ENCODE measurements at regions not wholly inside any gene's neighbourhood (a gene's known extent, or its start where the extent isn't known, plus 50 kb on each side); places are given as distances from the start of the nearest gene placed in this dataset.

- H3K4me3 ChIP-seq: no peak overlapping the region
- in situ Hi-C loops (cut with MboI; ENCODE audit: low pct_unique_long_range_greater_than_20kb in 2 of 9, low sequenced_read_pairs in 9 of 9, unreplicated experiment in 9 of 9): no loop called here
- no peaks in the 10 kb centered on the region for H3K4me1 ChIP-seq (replicated peaks in 1 of 2)
- peak in 1 of 8 experiments; percentile 34 for ATAC-seq (replicated peaks in 6 of 8)
- no peak overlapping the region for H3K27ac ChIP-seq
- 10 to 90% (median 67%) methylated on average over 2 to 7 of the region's 7 CpGs for WGBS, 10 experiments
These were observed 74.0 kb downstream of the FAM241B start for GRCh38 chr10:69703766-69704630.

- in situ Hi-C loops (cut with MboI; ENCODE audit: low pct_unique_long_range_greater_than_20kb in 2 of 9, low sequenced_read_pairs in 9 of 9, unreplicated experiment in 9 of 9): no loop called here
- ATAC-seq (replicated peaks in 6 of 8): peak in 1 of 8 experiments; percentile 12
- Histone ChIP-seq H3K4me3 (no peak overlapping the region), H3K27ac (no peak overlapping the region), H3K4me1 (replicated peaks in 1 of 2) (peaks cover 18 to 28% of the 10 kb centered on the region in 2 donors)
- 0 to 53% (median 20%) methylated on average over 1 to 2 of the region's 7 CpGs; no CpG with 5 or more reads in 7 of the 10 experiments for WGBS, 10 experiments
These were observed 79.4 kb downstream of the FAM241B start for GRCh38 chr10:69709366-69709941.

- Histone ChIP-seq H3K4me1 (replicated peaks in 1 of 2) (peaks cover 18 to 28% of the 10 kb centered on the region in 2 donors), H3K27ac (no peak overlapping the region), H3K4me3 (no peak overlapping the region)
- no peak for ATAC-seq (replicated peaks in 6 of 8)
- in situ Hi-C loops (cut with MboI; ENCODE audit: low pct_unique_long_range_greater_than_20kb in 2 of 9, low sequenced_read_pairs in 9 of 9, unreplicated experiment in 9 of 9): loop anchor here in 1 of 9 experiments (10.0 kb wide), 1 partner anchor 55 kb away; no protein-coding TSS in a partner anchor
- 20 to 88% (median 63%) methylated on average over 1 to 6 of the region's 9 CpGs; no CpG with 5 or more reads in 2 of the 10 experiments for WGBS, 10 experiments
These were observed 80.2 kb downstream of the FAM241B start for GRCh38 chr10:69710008-69710888.

GRCh38 chr10:69712342-69712741 is 82.3 kb downstream of the FAM241B start:
- in situ Hi-C loops (cut with MboI; ENCODE audit: low pct_unique_long_range_greater_than_20kb in 2 of 9, low sequenced_read_pairs in 9 of 9, unreplicated experiment in 9 of 9): loop anchor here in 1 of 9 experiments (10.0 kb wide), 1 partner anchor 58 kb away; no protein-coding TSS in a partner anchor
- peaks cover 18 to 31% of the 10 kb centered on the region in 2 donors for H3K4me1 ChIP-seq (replicated peaks in 1 of 2)
- ATAC-seq (replicated peaks in 6 of 8): peak in 5 of 8 experiments; percentile 89 to 91 (median 90)
- H3K4me3 ChIP-seq: no peak overlapping the region
- no peak overlapping the region for H3K27ac ChIP-seq
- WGBS, 10 experiments: 0 to 93% (median 6%) methylated on average over 2 to 7 of the region's 12 CpGs; no CpG with 5 or more reads in 5 of the 10 experiments

- H3K4me3 ChIP-seq: no peak overlapping the region
- H3K4me1 ChIP-seq (replicated peaks in 1 of 2): peaks cover 18 to 29% of the 10 kb centered on the region in 2 donors
- ATAC-seq (replicated peaks in 6 of 8): no peak
- WGBS, 10 experiments: 40 to 100% (median 83%) methylated on average over 1 to 3 of the region's 4 CpGs; no CpG with 5 or more reads in 3 of the 10 experiments
- in situ Hi-C loops (cut with MboI; ENCODE audit: low pct_unique_long_range_greater_than_20kb in 2 of 9, low sequenced_read_pairs in 9 of 9, unreplicated experiment in 9 of 9): loop anchor here in 1 of 9 experiments (10.0 kb wide), 1 partner anchor 60 kb away; no protein-coding TSS in a partner anchor
- no peak overlapping the region for H3K27ac ChIP-seq
These were observed 84.5 kb downstream of the FAM241B start for GRCh38 chr10:69714572-69714971.

- Histone ChIP-seq H3K27ac (no peak overlapping the region), H3K4me1 (replicated peaks in 1 of 2) (peaks cover 15 to 22% of the 10 kb centered on the region in 2 donors), H3K4me3 (no peak overlapping the region)
- in situ Hi-C loops (cut with MboI; ENCODE audit: low pct_unique_long_range_greater_than_20kb in 2 of 9, low sequenced_read_pairs in 9 of 9, unreplicated experiment in 9 of 9): loop anchor here in 1 of 9 experiments (10.0 kb wide), 1 partner anchor 61 kb away; no protein-coding TSS in a partner anchor
- ATAC-seq (replicated peaks in 6 of 8): no peak
- 0 to 100% (median 74%) methylated on average over 1 to 10 of the region's 11 CpGs; no CpG with 5 or more reads in 1 of the 10 experiments for WGBS, 10 experiments
These were observed 85.3 kb downstream of the FAM241B start for GRCh38 chr10:69715156-69715898.

- in situ Hi-C loops (cut with MboI; ENCODE audit: low pct_unique_long_range_greater_than_20kb in 2 of 9, low sequenced_read_pairs in 9 of 9, unreplicated experiment in 9 of 9): loop anchor here in 1 of 9 experiments (10.0 kb wide), 1 partner anchor 61 kb away; no protein-coding TSS in a partner anchor
- Histone ChIP-seq H3K4me1 (replicated peaks in 1 of 2) (peaks cover 9 to 15% of the 10 kb centered on the region in 2 donors), H3K27ac (no peak overlapping the region), H3K4me3 (no peak overlapping the region)
- 34 to 100% (median 72%) methylated on average over 1 to 10 of the region's 13 CpGs; no CpG with 5 or more reads in 1 of the 10 experiments for WGBS, 10 experiments
- ATAC-seq (replicated peaks in 6 of 8): no peak
These were observed 85.7 kb upstream of the COL13A1 start for GRCh38 chr10:69715899-69716606.

GRCh38 chr10:69716711-69717560 is 84.8 kb upstream of the COL13A1 start:
- in situ Hi-C loops (cut with MboI; ENCODE audit: low pct_unique_long_range_greater_than_20kb in 2 of 9, low sequenced_read_pairs in 9 of 9, unreplicated experiment in 9 of 9): loop anchor here in 1 of 9 experiments (10.0 kb wide), 1 partner anchor 62 kb away; no protein-coding TSS in a partner anchor
- Histone ChIP-seq H3K4me1 (replicated peaks in 1 of 2) (peaks cover 9 to 14% of the 10 kb centered on the region in 2 donors), H3K27ac (no peak overlapping the region), H3K4me3 (no peak overlapping the region)
- WGBS, 10 experiments: 0 to 100% (median 67%) methylated on average over 1 to 11 of the region's 19 CpGs; no CpG with 5 or more reads in 2 of the 10 experiments
- peak in 5 of 8 experiments; percentile 41 to 94 (median 49) for ATAC-seq (replicated peaks in 6 of 8)

GRCh38 chr10:69718951-69719350 is 82.8 kb upstream of the COL13A1 start:
- 5 to 97% (median 80%) methylated on average over 1 to 4 of the region's 4 CpGs; no CpG with 5 or more reads in 2 of the 10 experiments for WGBS, 10 experiments
- ATAC-seq (replicated peaks in 6 of 8): peak in 1 of 8 experiments; percentile 16
- Histone ChIP-seq H3K27ac (no peak overlapping the region), H3K4me3 (no peak overlapping the region), H3K4me1 (replicated peaks in 1 of 2) (peaks cover 0 to 3% of the 10 kb centered on the region in 2 donors)
- in situ Hi-C loops (cut with MboI; ENCODE audit: low pct_unique_long_range_greater_than_20kb in 2 of 9, low sequenced_read_pairs in 9 of 9, unreplicated experiment in 9 of 9): loop anchor here in 1 of 9 experiments (10.0 kb wide), 1 partner anchor 64 kb away; no protein-coding TSS in a partner anchor

GRCh38 chr10:69721690-69722310 is 79.9 kb upstream of the COL13A1 start:
- Histone ChIP-seq H3K4me3 (no peak overlapping the region), H3K27ac (no peak overlapping the region), H3K4me1 (replicated peaks in 1 of 2) (no peaks in the 10 kb centered on the region)
- peak in 2 of 8 experiments; percentile 34 to 44 for ATAC-seq (replicated peaks in 6 of 8)
- 30 to 84% (median 71%) methylated on average over 2 to 6 of the region's 10 CpGs; no CpG with 5 or more reads in 3 of the 10 experiments for WGBS, 10 experiments
- in situ Hi-C loops (cut with MboI; ENCODE audit: low pct_unique_long_range_greater_than_20kb in 2 of 9, low sequenced_read_pairs in 9 of 9, unreplicated experiment in 9 of 9): no loop called here
